Stimulated activated naive CD4-positive, alpha-beta T cell treated with Interleukin-2 at 50 U/mL for 16 hours (primary cell): ENCODE measurements at regions not wholly inside any gene's neighbourhood (a gene's known extent, or its start where the extent isn't known, plus 50 kb on each side); places are given as distances from the start of the nearest gene placed in this dataset.
"Not testable (repeated sequence)": the region's sequence is repeated elsewhere in the genome, so short reads cannot be mapped to it uniquely, and the experiment has no call there.

ENCODE experiments used
- DNase-seq: peaks from one replicate; lab custom pipeline; 2025; lab: John Stamatoyannopoulos, UW

GRCh38 chr10:9515922-9516321 lies 1461.4 kb downstream of the GATA3 start:
- DNase-seq, result no peak

DNA sequence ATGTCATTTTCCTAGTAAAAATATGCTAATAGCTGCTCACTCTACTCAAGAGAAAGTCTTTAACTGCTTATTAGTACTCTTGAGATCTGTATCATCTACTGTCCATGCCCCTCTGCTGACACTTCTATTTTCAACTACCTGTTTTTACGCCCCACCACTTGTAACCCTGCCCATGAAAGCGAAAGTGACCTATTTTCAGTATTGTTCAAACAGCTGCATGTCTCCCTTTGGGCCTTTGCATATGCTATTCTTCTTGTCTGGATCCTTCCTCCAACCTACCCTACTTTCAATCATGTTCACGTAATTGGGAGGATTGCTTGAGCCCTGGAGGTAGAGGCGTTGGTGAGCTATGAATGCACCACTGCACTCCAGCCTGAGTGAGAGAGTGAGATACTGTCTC lies 1481.3 kb downstream of the GATA3 start:
- no peak for DNase-seq

DNA sequence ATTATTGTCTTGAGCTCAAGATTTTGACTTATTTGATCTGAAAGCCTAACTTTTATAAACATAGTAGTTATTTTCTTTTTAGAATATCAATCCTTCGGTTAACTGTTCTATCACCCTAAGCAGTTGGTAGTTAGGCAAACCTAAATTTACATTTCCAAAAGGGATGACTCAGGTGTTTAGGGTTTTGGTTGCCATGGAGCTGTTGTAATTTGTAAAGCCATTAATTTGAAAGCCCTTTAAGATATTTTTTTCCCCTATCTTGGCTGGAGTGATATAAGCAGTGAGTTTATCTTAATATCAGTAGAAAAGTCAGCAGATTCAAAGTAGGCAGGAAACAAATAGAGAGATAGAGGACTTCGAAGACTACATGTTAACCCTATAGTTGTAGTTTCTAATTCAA lies 1472.6 kb upstream of the CELF2 start:
- DNase-seq, result no peak

- DNase-seq, result no peak
Measured at GRCh38 chr10:9547936-9548904, 1469.5 kb upstream of the CELF2 start.

DNA sequence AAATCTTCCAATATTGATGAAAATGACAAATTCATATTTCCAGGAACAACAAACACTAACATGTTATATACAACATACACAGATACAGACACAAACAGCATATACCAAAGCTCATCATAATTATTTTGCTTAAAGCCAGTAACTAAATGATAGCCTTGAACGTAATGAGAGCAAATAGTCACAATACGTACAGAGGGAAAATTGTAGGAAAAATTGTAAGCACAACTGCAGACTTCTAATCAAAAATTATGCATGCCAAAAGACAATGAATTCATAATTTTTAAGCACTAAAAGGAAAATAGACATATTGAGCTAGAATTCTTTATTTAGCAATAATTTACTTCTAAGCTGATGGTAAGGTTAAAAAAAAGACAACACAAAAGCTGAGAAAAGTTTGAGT lies 1466.9 kb upstream of the CELF2 start:
- no peak for DNase-seq

- DNase-seq, result no peak
Measured at GRCh38 chr10:9554321-9554720, 1463.4 kb upstream of the CELF2 start.

- no peak for DNase-seq
Measured at GRCh38 chr10:9560976-9561375, 1456.7 kb upstream of the CELF2 start.

GRCh38 chr10:9561821-9562505 lies 1455.7 kb upstream of the CELF2 start:
- no peak for DNase-seq

- no peak for DNase-seq
Measured at GRCh38 chr10:9577746-9578145, 1439.9 kb upstream of the CELF2 start.

DNA sequence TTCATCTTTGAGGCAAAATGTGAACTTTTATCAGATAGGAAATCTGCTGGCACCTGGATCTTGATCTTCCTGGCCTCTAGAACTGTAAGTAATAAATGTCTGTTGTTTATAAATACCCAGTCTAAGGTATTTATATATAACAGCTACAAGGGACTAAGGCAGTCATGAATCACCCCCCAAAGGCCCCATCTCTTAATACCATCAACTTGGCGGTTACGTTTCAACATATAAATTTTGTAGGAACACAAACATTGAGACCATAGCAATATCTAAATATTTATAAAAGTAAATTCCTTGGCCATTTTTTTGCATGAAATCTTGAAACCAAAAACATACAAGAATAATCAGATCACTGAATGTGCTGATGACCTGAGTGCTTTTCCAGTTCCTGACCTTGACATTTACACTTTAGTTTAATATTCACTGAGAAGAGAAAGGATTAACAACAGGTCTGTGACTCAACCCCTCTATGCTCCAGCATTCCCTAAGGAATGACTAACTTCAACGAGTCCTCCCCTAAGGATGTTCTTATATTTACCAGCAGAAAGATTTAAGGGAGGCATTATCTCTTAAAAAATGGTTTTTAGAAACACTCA lies 1438.5 kb upstream of the CELF2 start:
- no peak for DNase-seq

DNA sequence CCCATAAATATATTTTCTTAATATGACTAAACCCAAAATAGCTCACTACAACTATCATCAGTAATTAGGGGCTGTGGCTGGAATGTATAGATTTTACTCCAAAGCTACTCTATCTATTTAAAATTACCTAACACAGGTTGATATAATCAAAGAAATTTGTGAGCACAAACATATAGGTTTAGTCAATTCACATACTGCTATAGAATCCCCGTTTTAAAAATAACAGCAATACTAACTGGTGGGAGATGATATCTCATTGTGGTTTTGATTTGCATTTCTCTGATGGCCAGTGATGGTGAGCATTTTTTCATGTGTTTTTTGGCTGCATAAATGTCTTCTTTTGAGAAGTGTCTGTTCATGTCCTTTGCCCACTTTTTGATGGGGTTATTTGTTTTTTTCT lies 1434.9 kb upstream of the CELF2 start:
- DNase-seq, result not testable (repeated sequence)

GRCh38 chr10:9596368-9596920 lies 1421.2 kb upstream of the CELF2 start:
- no peak for DNase-seq

DNA sequence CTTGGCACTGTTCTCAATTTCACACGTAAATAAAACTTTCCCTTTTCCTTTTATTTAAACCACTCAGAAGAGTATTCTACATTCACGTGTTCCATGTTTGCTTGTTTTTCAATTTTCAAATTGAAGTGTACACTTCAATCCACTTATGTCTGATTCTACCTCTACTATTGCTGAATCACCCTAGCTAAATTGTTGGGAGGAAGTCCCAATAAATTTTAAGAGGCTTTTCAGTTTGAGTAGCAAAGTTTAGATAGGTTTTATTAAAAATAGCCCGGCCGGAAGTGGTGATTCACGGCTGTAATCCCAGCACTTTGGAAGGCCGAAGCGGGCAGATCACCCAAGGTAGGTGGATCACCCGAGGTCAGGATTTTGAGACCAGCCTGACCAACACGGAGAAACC lies 1414.7 kb upstream of the CELF2 start:
- no peak for DNase-seq

- no peak for DNase-seq
Measured at GRCh38 chr10:9603972-9604371, 1413.7 kb upstream of the CELF2 start.

GRCh38 chr10:9605231-9605630 lies 1412.4 kb upstream of the CELF2 start:
- no peak for DNase-seq

DNA sequence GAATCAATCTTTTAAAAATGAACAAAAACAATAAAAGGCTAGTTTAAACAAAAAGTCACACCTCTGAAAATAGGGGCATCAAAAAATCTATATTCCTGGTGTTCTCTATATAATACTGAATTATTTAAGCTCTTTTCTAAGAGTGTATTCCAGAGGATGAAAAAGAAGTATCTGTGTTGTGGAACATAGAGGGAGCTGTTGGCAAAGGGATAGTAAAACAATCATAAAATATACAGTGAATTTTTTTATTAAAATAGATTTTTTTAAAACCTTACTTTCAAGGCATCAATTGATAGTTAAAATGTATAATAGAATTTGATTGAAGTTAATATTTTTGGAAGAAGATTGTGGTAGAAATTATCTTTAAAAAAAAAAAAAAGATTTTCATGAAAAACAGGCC lies 1409.1 kb upstream of the CELF2 start:
- no peak for DNase-seq

DNA sequence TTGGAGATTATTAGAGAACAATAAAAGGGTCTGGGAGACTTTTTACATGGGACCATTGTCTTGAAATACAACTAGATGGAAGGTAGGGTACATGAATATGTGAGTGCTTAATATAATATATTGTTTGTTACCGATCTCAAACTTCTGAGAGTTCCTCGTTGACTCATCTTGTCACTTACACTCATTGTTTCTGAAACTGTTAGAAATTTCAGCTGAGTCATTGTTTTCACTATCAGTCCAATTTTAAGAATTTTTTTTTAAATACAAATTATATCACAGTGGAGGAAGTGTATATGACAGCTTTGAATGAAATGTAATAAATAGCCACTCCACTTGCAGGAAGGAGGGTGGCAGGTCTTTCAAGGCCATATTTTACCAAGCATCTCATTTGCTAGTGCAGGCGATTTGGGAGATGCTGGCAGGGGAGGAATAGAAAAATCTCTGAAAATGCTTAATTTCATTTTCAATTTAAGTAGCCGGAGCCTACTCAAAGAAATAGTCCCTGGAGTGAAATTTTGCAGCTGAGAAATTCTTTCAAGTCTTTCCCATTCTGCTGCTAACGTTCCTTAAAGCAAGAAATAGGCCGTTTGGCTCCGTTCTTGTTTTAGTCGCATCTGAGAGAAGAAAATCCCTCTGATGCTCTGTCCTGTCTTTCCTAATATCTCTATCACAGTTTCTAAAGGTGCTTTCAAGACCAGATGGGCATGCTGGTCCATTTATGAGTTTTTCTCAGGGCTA lies 1404.2 kb upstream of the CELF2 start:
- no peak for DNase-seq

DNA sequence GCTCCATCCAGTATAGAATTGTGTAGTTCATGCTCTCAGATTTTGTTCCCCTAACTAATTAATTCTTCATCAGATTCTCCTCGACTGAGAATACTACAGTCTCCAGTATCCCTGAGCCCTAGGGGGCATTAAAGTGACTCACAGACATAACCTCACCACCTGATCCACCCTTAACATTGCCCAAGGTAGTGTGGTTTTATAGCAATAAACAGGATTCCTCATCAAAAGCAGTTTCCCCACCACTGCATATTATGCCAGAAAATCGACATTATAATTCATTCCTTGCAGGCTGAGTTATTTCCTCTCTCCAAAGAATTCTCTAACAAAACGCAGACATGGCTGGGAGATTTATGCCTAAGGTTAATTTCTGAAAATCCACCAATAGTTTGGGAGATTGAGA lies 1402.5 kb upstream of the CELF2 start:
- no peak for DNase-seq

DNA sequence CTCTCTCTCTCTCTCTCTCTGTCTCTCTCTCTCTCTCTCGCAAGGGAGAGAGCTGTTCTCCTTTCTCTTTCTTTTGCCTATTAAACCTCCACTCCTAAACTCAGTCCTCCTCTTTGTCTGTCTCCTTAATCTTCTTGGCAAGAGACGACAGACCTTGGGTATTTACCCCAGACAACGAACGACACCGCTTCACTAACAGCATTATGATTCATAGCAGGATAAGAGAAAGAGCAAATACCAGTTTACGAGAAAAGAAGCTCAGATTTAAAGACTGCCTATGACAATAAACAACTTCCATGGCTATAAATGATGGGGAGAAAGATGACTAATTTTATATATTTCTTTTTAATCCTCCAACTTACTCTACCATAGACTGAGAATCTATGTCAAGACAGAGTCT lies 1396.5 kb upstream of the CELF2 start:
- DNase-seq, result no peak

GRCh38 chr10:9625304-9625703 lies 1392.4 kb upstream of the CELF2 start:
- DNase-seq, result no peak

DNA sequence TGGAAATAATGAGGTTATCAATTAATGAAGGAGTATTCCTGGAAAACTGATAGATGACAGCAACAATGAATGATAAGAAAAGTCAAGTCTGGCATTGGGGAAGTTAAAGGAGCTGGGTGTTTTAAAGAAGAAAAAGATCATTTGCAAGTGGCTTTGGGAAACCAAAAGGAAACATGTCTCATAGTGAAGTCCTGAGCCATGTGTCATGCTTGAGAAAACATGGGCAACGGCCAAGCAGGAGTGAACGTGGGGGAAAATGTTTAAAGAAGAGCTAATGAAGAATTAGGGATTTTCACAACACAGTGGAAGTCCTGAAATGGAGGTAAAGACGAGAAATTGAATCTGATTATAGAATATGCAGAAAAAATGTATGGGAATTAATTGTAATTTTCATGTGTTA lies 1383.2 kb upstream of the CELF2 start:
- DNase-seq, result no peak

GRCh38 chr10:9635691-9636090 lies 1382.0 kb upstream of the CELF2 start:
- no peak for DNase-seq
